SK-MEL-5 (cell line): ENCODE measurements at regions not wholly inside any gene's neighbourhood (a gene's known extent, or its start where the extent isn't known, plus 50 kb on each side); places are given as distances from the start of the nearest gene placed in this dataset.

Experiments used
- DNase-seq: peaks from one replicate; pipeline ENCODE4 v3.0.0-alpha.2; 2016; ENCODE audit warnings: low read depth, low spot score
- in situ Hi-C: cut with HindIII; loops from 2 replicates; pipeline ENCODE4 v1.10.0; 2016; ENCODE audit warnings: low sequenced_read_pairs, high pct_unique_total_duplicates, low pct_unique_long_range_greater_than_20kb

DNA sequence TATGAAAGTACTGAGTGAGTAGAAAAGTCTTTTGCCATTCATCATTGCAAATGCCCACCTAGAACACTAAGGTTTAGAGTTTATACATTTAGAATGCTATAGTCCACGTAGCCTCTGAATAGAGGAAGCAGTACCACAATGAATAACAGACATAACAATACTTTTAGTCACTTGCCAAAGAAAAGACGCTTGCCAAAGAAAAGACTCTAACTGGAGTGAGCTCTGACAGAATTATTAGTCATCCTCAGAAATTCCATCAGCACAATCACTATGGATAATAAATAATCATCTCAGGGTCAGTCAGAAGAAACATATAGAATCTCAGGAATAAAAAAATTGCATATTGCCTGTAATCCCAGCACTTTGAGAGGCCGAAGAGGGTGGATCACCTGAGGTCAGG lies 168.5 kb upstream of the TARS1 start:
- DNase-seq, result no peak

DNA sequence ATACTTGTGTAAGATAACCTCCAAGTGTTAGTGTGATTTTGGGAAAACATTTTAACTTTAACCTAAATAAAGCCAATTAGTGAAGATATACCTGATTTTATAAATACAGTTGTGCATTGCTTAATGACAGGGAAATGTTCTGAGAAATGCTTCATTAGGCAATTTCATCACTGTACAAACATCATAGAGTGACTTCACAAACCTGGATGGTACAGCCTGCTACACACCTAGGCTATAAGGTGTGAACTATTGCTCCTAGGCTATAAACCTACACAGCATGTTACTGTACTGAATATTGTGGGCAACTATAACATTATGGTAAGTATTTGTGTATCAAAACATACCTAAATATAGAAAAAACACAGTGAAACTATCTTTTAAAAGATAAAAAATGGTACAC lies 166.8 kb upstream of the TARS1 start:
- in situ Hi-C loops, result no loop called here
- DNase-seq, result no peak

More for the DNA sequence above, 168.5 kb upstream of the TARS1 start:
- in situ Hi-C loops, result no loop called here

DNA sequence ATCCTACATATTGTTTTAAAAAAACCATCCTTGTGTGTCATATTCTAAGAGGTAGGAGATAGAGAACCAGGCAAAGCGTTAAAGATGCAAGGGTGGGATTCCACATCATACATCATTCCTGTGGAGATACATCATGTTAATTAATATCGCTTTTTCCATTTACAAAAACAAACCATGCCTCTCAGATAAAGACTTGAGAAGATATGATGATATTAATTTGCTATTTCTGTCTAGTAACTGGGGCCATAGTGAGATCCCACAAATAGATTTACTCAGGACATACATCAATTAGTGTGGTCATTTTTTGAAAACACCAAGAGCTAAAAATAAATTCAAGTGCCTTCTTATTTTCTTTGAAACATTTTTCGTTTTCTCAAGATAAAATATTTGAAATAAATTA lies 165.4 kb upstream of the TARS1 start:
- in situ Hi-C loops, result no loop called here
- no peak for DNase-seq

DNA sequence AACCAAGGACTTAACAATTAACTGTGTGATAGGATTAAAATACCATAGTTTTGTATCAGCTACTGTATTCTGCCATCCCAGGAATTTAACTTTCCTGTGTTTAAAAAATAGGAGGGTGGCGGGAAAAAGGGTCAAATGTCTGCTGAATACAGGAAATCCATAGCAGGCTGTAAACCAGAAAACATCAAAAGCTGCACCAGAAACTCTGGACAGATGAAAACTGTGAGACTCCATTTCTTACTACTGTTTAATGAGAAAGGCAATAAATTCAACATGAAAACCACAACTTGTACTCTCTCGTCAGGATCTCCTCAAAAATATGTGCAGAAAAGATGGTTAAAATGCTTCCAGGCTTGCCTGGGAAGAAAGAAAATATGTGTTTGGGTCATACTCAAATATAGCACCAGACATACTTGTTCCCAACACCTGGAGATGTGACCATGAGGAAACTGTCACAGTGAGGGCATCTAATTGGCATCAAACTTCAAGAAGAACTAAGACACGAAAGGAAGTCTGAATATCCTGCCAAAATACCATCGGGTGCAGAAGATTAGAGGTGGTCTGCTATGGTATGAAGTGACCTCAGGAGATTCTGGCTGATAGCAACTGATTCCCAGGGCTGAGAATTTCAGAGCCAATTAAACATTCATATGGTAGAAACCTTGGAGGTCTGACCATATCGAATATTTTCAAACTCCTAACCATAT lies 164.7 kb upstream of the TARS1 start:
- in situ Hi-C loops, result no loop called here
- no peak for DNase-seq

DNA sequence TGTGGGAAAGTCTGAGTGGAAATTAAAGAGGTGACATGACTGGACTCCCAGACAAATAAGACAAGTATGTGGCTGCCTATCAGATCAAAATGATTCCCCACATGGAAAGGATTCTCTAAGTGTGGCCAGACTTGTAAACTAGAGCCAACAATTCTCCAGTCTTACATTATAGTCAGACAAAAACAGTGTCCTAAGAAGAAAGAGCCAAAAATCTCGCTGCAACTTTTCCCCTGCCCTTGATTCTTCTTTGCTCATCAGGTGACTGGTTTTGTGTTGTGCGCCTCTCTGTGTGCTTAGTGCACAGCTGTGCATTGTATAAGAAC lies 164.2 kb upstream of the TARS1 start:
- in situ Hi-C loops, result no loop called here
- no peak for DNase-seq

DNA sequence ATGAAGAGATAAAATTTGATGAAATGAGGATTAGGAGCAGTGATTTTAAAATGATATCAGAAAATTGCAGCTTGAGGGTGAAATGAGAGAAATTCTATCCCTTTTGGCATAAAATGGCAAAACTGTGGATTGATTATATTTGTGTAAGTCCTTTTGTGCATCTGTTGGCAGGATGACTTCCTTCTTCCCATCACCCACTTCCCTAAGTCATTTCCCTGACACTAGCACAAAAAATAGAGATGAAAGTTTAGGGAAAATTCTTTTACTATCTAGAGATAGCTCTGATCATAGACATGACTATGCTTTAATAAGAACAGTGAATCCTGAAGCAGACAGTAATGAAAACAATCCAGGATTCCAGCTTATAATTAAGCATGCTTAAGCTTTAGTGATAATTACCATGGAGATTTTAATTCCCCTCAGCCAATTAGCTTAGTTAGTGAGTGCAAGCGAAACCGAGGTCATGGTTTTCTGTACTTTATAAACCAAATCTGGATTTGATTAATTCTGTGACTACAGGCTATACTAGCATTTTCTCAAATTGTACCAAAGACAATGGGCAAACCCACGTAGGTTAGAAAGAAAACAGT lies 163.6 kb upstream of the TARS1 start:
- in situ Hi-C loops, result no loop called here
- DNase-seq, result no peak

DNA sequence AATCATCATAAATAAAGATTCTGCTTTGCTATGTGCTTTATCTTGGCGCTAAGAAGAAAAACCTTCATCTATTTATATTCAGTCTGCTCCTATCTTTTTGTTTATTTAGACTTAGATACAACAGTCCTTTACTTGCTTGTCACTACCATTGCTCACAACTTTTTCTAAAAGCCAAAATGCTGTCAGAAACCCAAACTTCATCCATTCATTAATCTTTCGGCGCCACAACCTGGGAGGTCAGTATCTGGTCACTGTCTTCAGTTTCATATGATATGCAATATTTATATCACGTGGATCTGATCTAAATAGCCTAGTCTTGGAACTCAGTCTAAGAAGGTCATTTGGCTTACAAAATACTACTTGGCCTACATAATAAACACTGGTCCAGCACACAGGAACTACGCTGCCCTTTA lies 159.3 kb upstream of the TARS1 start:
- peak; percentile 27 for DNase-seq
- in situ Hi-C loops, result no loop called here

DNA sequence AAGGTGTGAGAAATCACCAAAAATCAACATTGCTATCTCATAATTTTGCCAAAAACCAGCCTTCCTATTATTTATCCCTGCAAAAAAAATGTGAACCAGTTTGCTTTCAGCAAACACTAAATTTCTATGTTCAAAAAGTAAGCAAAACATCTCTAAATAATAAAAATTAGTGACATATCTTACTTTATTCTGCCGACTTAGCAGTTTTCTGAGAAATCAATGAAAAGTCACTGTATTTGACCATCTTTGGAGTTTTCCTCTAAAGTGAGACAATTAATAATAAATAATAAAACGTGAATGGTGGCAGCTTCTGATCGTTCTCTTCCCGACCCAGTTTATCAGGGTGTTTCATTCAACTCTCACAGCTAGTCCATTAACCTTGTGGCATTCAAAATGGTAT lies 158.6 kb upstream of the TARS1 start:
- DNase-seq, result no peak
- in situ Hi-C loops, result no loop called here

DNA sequence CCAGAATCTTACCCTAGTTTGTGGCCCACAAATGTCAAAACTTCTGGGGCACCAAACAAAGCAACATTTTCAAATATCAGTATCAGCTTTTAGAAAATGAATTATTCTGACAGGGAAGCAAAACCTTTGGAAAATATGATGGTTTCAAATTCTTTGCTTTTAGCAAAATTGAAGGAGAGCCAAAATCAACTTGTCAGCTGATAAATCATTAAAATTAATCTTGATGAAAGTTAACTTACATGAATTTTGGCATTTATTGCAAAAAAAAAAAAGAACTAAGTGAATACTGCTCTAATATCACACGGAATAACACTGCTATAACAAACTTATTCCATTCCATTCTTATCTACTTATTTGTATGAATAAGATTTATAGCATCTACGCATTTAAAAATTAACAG lies 158.1 kb upstream of the TARS1 start:
- in situ Hi-C loops, result no loop called here
- no peak for DNase-seq

DNA sequence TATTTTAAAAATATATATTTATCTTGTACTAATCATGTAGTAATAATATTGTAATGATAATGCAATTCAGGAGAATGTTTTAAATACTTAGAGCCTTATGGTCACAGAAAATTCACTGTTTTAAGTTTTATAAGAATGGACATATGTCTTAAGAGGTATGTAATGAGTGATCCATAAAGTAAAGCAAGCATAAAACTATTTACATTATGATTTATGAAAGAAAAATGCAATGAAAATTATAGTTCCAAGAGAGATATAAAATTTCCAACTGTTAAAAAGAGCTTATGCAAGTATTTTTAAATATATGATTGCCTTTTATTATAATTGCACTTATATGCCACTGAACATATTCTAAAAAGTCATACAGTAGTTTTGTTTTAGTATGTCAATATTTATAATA lies 157.5 kb upstream of the TARS1 start:
- no peak for DNase-seq
- in situ Hi-C loops, result no loop called here

DNA sequence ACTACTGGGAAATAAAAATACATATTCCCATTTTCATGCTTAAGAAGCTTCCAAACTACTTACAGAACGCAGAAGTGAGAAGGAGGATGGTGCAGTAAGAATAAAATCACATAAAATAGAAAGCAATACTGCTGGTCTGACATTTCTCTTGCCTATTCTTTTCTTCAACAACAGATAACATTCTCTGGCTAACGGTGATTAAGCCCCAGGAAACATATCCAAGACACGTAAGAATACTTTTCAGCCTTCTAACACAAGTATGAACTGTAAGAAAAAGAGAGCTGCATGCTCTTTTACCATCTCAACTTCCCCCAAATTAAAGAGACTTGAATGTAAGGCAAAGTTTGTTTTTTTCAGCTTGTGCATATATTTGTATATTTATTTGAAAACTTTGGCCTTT lies 156.1 kb upstream of the TARS1 start:
- in situ Hi-C loops, result no loop called here

DNA sequence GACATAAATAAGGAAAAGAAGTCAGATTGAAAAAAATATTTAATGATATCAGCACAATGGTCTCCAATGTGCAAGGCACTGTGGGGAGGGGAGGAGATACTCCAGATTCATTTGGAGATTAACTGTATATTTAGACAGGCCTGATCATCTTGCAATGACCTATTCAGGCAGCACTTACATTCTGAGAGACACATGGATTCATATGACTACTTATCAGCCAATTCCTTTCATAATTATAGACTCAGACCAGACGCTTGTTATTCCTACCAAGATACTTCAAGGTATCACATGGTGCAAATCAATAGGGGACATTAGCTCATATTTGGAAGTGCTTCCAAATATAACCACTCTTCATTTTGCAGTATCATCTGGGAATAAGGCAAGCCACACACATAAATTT lies 153.5 kb upstream of the TARS1 start:
- in situ Hi-C loops, result no loop called here
- DNase-seq, result peak; percentile 53

More for the DNA sequence above, 156.1 kb upstream of the TARS1 start:
- no peak for DNase-seq

DNA sequence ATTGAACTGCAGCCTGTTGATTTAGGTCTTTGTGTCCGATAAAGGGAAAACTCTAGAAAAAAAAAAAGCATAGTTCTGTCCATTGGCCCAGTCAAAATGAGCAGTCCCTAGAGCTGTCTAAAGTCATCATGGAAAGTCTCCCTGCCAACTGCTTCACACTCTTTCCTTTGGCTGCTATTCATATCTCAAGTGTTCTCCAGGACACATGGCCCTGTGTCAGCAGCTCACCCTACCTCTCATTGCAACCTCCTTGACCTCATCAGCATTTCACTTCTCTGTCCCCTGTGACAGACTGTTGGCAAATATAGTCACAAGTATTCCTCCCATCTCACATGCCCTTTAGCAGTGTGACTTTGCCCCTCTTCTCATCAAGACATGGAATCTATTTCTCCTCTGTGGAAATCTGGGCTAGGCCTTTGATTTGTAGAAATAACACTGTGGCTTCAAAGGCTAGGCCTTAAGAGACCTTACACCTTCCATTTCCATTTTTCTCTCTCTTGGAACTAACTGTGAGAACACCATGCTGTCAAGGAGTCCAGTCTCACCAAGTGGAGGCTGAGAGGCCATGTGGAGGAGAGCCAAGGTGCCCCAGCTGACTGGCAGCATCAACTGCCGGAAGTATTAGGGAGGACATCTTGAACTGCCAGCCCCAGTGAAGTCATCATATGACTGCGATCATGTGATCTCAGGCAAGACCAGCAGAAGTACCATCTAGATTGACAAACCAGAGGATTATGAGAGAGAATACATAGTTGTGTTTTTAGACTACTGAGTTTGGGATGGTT lies 149.4 kb upstream of the TARS1 start:
- in situ Hi-C loops, result no loop called here
- DNase-seq, result no peak

DNA sequence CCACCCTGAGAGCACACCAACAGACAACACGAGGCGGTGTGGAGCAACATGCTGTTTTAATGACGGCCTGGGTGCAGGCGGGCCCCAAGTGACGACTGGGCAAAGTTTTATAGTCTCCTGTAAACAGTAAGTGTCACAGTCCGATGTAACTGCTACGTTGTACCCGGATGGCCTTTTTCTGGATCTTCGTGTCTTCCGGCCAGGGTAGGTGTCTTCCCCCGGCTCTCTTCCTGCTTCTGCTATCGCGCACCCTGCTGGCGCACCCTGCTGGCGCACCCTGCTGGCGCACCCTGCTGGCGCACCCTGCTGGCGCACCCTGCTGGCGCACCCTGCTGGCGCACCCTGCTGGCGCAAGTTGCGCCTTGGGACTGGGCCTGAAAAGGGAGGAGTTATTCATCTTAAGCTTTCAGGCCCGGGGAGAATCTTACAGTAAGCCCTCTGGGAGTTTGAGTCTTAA lies 143.0 kb upstream of the TARS1 start:
- in situ Hi-C loops, result no loop called here
- DNase-seq, result peak; percentile 37

DNA sequence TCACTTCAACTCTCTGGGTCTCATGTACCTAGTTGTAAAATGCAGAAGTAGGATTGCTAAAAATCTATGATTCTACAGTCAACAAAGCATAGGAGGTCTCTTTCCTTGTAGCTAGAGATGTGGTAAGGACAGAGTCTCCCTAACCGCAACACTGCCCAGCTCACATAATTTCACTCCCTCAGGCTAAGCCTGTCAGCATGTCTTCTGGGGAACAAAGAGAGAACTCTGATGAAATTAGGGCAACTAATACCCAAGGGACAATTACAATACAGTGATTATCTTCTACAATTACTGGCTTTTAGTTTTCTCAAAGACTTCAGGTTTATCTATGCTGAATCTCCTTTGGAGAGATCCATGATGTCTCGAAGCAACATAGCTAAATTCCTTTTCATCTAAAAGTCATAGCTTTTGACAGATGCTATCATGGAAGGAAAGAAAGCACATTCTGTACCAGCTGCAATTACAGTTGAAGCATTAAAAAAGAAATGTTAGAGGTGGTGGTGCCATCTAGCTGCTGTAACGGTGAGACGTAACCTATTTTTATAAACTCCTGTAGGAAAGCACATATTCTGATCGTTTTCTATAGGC lies 141.1 kb upstream of the TARS1 start:
- DNase-seq, result peak; percentile 91
- in situ Hi-C loops, result no loop called here

DNA sequence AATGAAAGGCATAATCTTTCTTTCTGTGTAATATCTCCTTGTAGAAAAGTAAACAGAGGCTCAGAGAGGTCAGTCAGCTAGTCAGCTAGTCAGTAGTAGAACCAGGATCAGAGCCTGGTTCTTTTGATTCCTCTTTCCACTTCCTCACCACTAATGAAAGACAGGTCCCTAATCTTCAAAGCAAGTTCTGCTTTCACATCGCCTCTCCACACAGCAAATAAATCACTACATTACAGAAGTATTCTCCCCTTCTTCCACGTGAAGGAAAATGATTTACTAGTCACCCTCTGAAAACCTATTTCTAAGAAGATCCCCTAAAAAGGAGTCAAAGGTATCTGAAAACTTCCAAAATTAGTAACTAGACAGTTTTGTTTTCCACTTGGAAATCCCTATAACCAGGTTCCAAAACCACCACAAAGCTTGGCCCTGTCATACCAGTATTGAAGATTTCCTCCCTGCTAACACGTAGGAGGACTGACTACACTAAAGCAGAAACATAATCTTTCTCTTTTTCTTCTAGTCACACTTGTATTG lies 140.5 kb upstream of the TARS1 start:
- no peak for DNase-seq
- in situ Hi-C loops, result no loop called here

DNA sequence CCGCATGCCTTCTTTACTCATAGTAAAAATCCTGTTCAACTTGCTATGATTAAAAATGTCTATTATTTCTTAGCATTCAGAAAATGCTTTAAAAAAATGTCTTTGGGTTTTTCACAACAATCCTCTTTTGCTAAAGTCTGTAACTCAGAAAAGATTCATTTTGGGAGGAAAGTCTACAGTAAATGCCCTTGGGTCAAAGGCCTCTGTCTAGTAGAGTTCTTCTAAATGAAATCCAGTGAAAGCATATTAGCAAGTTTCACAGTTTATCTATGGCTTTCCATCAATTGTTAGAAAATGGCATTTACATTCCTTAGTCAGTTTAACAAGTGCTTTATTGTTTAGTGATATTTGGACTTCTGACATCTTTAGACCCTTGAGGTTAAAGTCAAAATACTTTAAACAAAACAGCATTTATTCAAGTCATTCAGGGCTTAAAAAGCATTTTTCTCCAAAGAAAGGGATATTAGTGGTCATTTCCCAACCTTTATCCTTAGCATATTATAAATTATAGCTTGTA lies 137.1 kb upstream of the TARS1 start:
- peak; percentile 87 for DNase-seq
- in situ Hi-C loops, result no loop called here

DNA sequence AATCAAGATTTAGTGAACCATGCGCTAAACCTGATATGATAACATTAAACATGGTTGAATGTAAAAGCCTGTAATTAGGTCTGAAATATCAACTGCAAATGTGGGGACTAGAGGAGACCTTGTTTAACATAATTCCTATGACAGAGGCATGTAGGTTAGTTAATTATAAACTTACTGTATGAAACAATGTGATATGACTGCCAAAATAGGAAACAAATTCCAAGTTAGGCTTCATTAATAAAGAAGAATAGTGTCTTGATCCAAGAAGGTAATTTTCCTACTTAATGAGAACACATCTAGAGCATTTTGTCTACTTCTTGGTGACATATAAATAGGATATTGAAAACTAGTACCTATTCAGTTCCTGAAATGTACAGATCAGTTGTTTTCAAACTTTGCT lies 136.2 kb upstream of the TARS1 start:
- in situ Hi-C loops, result no loop called here
- DNase-seq, result no peak
